ENCODE measurements at regions not wholly inside any gene's neighbourhood (a gene's known extent, or its start where the extent isn't known, plus 50 kb on each side); places are given as distances from the start of the nearest gene placed in this dataset.

DNA sequence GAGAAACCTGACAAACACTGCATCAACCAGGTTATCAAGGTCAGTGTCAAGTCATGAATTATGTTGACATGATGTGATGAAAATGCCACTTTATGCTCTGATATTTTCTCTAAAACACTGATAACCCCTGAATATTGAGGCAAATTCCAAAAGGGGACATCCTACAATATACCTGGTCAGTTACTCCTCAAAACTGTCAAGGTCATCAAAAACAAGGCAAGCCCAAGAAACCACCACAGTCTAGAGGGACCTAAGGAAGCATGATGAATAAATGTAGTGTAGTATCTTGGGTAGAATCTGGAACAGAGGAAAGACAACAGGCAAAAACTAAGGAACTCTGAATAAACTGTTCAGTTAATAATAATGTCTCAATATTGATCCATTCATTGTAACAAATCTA is 275.3 kb upstream of the THRB start:
- no peak for DNase-seq

DNA sequence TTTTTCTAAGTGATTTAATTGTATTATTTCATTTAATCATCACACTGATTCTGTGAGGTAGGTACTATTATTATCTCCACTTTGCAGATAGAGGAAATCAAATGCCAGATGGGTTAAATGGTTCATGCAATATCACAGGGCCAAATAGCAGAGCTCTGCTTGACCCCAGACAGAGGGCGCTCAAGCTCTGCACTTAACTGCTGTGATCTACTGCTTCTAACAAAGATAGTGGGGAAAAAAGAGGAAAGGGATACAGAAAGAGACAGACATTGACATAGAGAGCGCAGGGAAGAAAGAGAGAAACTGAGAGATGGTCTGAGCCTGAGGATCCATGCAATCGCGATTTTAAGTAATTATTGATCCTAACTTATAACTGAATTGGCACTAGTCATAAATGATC is 279.1 kb upstream of the THRB start:
- DNase-seq, result peak; percentile 1 to 14

DNA sequence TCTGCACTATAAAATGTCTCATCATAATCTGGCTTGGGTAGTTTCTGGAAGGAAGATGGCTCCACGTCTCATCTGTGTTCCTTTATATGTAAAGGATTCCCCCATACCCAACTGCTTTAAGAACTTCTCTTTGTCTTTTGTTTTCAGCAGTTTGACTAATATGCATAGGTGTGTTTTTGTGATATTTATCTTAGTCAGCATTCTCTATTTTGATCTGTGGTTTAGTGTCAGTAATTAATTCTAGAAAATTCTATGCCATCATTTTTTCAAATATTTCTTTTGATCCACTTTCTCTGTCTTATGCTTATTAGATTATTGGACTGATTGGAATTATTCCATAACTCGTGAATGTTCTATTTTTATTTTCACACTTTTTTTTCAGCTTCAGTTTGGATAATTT is 286.3 kb upstream of the THRB start:
- DNase-seq, result no peak

DNA sequence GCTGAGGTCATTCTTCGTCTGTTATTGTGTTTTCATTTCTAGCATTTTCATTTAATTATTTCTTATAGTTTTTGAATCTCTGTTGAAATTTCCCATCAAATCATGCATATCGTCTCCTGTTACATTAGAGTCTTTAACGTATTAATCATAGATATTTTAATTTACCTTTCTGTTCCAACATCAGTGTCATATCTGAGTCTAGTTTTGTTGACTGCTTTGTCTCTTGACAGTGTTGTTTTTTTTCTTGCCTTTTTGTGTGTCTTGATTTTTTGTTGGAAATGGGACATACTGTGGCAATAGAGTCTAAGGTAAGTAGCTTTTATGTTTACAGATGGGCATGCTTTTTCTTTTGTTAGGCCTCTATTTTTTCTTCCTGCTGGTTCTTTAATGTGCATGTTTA is 286.8 kb upstream of the THRB start:
- no peak for DNase-seq

DNA sequence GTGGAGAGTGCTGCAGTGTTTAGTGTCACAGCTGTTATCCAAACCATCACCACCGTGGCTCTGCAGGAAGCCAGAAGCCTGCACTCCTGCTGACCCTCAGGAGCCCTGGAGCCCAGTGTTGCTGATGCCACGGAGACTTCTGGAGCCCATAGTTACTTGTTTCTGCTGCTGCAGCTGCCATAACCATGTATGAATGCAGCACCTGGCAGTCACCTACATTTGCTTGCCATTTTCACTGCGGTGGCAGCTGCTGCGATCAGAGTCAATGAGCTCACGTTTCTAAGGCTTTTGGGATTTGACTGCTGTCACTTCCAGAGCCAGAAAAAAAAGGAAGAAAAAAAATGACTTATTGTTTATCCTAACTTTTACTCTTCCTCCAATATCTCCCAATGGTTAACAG is 299.2 kb upstream of the THRB start:
- no peak for DNase-seq

DNA sequence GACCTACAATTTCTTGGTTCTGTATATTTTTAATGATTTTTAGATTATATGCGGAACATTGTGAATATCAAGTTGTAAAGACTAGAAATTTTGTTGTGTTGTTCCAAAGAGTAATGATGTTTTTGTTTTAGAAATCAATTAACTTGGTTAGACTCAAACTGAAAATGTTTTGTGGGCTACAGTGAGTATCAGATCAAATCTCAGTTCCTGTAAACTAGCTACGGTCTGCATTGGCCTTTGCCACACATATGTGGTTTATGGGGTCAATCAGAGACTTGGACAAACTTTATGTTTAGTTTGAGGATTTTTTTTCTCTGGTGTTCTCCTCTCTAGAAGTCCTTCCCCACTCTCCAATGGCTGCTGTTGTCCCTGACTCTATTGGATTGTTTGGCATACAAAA is 308.0 kb upstream of the THRB start:
- no peak for DNase-seq

DNA sequence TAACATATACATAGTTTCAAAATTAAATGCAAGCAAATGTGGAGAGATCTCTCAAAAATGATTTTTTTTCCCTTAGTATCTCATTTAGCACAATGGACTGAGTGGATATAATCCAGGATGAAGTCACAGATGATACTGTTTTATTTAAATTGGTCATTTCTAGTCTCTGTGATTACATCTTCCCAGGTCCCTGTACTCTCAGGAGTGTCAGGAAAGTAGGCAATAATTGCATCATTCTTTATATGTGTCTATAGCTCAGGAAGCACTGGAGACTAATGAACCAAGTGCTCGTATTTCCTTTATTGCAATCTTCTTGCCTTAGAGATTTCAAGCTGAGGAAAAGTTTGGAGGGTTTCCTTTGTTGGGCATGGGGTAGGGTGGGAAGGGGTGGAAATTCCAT is 309.4 kb upstream of the THRB start:
- DNase-seq, result no peak

DNA sequence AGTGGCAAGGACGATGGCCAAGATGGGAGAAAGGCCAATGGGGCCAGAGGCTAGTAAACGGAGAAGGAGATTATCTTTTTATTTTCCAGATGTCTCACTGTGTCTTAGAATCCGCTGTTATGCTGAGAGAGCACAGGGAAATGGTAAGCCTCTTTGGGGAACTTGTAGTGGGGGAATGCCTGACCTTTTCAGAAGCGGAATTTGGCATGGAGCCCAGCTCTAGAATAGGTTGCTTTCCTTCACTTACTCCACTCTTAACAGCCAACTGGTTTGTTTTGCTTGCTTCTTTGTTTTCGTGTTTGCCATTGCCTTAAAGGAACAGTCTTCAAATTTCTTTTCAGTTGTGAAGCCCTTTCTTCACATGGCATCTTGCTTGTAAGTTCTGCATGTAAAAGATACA is 316.2 kb upstream of the THRB start:
- no peak for DNase-seq

DNA sequence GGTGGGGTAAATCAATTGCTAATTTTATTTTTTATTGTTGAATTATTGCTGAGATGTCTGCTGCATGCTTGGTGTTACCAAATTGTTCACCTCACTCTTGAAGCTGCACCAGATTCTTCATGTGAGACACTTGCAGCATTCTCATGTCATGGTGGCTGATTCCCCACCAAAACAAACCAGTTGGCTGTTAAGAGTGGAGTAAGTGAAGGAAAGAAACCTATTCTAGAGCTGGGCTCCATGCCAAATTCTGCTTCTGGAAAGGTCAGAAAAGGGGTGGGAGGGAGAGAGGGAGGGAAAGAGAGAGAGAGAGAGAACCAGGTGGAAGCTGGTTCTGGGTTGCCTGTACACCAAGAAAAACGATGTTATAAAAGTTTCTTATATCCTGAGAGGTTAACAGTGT is 317.5 kb upstream of the THRB start:
- DNase-seq, result no peak

DNA sequence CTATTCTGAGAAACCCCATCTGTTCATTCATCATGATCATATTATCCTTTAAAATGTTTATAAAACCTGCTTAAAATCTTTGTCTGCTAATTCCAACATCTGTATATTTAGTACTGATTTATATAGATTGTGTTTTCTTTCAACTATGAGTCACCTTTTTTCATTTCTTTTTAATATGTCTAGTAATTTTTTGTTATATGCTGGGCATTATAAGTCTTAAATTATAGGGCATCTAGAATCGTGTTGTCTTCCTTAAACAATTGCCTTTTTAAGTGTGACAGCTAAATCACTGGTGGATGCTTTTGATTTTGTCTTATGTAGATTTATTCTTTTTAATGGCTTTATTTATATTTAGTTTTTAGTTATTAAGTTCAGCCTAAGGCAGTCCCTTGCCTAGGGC is 323.4 kb upstream of the THRB start:
- DNase-seq, result no peak

DNA sequence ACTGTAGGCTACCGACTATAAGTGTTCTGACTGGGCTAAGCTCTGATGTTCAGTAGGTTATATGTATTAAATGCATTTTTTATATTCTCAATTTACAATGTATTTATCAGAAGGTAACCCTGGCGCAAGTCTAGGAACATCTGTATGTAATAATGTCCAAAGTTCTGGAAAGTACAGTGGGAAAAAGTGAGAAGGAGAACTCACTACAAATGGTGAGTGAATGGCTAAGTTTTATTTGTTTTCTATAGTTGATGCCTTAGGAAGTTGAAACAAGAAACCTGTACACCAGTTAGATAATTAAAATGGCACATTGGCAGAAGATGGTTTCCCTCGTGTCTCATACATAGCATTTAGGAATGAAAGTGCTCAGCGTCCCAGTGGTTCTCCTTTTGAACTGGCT is 333.4 kb upstream of the THRB start:
- DNase-seq, result no peak

DNA sequence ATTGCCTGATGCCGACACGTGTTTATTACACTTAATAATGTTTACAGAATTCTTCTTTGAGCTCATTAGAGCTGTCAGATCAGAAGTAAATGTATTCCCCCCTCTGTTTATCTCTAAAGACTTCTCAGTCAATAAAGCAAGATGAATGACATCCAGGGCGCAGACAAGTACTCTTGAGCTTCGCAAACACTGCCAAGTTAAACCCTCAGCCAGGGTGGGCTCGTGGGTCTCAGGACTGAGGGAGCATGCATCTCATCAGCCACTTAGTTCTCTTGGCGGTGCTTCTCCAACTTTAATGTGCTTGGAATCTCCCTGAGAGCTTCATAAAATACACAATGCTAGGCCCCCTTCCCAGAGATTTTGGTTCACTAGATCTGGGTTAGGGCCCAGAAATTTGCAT is 333.9 kb upstream of the THRB start:
- DNase-seq, result no peak

DNA sequence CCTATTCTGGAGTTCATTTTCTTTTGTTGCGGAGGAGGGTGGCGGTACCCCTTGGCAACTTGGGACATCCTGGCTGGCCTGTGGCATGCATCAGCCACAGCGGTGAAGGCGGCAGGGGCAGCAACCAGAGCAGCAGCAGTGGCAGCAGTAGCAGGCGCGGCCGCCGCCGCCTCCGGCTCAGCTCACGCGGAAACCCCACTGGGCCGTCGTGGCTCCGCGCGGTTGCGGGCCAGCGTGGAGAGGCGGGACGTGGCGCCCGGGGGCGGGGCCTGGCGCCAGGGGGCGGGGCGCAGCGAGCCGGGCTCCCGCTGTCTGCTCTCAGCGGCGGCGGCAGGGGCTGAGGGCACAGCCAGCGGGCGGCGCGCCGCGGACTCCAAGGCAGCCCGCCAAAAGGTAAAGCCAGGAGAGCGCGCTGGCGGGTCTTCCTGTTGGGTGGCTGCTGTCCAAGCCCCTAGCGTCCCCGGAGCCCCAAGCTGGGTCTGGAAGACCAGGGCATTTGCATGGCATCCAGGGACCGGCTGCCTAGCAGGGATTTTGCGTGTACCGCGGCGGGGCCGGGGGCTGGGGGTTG is 334.4 kb upstream of the THRB start:
- DNase-seq, result no peak

DNA sequence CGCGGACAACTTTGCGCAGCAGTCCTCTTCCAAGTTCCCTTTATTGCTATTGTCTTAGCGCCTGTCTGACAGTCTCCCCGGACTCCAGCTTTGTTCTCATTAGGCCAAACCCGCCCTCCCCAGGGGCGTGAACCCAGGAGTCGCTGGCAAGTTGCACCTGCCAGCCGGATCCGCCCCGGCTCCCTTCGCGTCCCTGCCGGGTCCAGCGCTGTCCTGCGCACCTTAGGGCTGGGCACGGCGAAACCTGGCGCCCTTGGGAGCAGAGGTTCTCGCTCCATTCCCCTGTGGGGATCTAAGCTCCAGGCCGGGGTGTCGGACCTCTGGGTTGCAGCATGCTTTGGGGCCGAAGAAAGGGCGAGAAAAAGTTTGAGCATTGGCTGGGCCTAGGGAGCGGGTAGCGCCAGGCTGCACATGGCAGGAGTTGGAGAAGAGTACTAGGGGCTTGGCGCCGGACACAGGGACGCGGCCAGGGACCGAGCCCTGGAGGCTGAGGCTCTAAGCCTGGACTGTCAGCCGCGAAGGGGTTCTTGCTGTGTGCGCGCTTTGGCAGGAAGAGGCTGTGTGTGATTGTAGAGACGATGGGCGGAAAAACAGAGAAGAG is 335.1 kb upstream of the THRB start:
- DNase-seq, result no peak

DNA sequence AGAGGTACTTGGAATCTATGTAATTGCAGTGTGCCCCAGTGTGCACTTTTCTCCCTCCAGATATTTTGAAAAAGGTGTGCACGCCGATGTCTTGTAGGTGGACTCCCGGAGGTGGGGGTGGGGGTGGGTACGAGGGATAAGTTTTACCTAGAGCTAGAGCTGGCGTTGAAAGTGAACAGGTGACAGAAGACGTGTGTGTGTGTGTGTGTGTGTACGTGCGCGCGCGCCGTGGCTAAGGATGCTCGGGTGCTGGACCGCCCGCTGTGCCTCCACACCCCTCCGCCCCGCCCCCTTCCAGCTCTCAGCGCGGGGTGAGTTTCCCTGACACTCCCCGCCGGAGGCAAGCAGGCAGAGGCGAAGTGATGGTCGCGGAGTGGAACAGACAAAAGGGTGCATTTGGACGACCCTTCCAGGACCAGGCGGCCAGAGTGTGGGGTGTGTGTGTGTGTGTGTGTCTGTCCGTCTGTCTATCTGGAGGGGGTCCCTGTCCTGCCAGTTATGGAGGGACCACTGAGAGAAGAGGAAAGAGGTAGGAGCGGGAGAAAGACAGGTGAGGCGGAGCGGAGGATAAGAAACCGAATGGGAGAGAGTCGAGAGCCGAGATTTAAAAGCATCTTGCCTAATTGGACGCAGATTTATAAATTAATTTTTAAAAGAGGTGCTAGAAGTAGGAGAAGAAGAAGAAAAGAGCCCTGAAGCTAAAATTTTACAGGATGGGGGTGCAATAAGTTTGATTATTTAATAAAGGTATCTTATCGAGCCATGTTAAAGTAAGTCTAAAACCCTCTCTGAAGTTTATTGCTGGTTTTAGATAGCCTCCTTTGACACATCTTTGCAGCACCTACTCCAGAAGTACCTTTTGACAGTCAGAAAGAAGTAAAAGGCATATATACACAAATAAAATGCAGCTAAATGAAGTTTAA is 335.8 kb upstream of the THRB start:
- no peak for DNase-seq

DNA sequence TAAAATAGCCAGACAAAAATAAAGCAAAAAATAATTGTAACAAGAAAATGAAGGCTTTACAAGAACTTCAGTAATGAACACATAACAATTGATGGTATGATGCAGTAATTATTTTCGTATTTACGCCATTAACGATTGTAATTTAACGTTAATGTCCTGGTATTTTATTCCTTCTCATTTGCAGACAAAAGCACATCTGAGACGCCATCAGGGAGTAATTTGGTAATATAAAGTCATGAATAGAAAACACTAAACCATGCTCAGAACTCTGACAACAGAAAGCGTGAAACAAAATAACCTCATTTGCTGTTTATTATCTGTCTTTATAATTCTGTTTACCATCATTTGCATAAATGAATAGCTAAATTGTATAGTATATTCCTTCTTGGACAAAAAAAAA is 336.6 kb upstream of the THRB start:
- DNase-seq, result no peak

DNA sequence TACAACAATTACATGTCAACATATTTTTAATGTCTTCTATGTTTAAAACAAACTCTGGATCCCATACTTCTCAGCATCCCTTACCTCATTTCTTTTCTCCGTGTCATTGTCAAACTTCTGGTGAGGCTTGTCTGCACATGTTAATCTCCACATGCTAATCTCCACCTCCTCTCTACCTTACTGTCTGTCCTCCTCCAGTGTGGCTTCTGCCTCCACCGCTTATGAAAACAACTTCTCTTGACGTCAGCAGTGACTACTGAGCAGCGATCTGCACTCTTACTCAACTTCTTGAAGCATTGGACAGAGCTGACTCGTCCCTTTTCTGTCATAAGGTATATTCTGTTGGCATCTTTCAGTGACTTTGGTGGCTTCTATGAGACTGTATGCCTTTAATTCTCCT is 338.2 kb upstream of the THRB start:
- DNase-seq, result no peak

DNA sequence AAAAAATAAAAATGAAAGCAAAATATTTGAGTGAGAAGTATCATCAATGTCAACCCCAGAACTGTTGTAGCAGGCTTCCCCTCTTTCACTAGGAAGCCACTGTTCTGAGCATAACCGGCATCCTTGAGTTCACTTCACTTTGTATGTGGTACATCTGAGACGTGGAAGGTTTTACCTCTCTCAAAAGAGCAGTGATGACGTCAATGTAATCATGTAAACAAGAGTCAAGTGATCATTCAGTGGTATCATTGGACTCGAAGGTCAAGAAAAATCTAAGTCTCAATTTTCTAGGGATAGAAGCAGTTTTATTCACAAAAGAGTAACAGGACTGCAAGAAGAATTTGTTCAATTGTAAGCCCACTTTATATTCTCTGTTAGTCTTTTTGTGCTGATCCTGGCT is 339.8 kb upstream of the THRB start:
- no peak for DNase-seq

DNA sequence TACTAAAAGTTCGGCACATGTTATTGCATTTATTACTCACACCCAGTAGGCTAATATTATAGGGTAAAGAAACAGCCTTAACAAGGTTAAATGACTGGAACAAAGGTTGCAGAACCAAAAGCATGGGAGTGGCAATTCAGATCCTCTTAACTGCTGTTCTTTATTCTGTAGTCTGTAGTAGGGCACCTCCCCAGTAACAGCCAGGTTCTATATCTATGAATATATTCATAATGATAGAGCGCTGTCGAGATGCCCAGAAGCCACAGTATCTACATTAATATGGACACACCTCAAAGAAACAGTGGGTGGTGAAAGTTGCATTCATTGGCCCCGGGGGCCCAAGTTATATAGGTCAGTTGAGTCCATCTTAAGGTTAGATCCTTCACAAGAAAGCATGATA is 340.9 kb upstream of the THRB start:
- DNase-seq, result no peak

DNA sequence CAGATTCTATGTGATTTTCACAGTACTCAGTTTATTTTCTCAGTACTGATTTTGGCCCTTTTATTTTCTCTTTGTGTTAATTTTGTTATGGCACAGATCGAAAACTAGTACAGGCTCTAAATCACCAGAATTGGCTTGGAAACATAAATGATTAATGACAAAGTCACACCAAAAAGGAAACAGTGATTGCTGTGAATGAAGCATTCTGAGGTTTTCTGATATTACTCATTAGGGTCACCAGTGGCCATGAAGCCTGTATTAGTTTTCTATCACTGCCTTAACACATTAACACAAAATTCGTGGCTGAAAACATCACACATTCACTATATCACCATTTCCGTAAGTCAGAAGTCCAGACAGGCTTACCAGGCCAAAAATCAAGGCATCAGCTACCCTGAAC is 343.0 kb upstream of the THRB start:
- DNase-seq, result no peak

DNA sequence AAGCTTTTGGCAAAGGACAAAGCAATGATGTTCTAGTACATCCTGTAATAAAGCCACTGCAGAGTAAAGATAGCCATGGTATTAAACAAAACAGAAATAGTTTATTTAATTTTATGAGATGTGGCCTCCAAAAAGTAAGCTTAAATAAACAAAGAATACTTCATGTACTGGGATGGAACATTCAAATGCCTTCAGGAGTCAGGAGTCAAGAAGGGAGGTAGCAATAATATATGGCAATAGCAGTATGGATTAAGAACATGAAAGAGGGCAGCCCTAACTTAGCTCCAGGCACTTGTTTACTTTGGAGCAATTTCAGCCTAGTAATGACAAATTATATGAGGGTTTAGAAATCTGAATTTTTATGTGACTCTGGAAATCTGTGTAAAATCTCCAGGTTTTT is 343.9 kb upstream of the THRB start:
- no peak for DNase-seq

DNA sequence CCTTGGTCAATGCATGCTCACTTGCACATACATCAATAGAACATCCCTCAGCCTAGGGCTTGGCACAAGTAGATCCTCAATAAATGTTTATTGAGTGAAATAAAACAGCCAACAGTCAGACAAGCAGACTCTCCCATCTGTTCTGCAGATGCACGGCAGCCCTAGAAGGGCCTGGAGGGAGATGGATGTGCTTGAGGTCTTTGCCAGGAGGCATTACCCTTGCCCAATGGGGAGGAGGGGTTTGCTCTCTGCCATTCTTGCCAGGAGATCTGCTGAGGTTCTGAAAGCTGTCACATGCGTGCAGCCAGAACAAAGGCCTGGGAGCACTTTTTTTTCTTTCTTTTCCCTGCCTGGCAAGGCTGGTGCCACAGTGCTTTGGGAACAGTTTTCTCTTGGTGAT is 349.3 kb upstream of the THRB start:
- DNase-seq, result no peak

DNA sequence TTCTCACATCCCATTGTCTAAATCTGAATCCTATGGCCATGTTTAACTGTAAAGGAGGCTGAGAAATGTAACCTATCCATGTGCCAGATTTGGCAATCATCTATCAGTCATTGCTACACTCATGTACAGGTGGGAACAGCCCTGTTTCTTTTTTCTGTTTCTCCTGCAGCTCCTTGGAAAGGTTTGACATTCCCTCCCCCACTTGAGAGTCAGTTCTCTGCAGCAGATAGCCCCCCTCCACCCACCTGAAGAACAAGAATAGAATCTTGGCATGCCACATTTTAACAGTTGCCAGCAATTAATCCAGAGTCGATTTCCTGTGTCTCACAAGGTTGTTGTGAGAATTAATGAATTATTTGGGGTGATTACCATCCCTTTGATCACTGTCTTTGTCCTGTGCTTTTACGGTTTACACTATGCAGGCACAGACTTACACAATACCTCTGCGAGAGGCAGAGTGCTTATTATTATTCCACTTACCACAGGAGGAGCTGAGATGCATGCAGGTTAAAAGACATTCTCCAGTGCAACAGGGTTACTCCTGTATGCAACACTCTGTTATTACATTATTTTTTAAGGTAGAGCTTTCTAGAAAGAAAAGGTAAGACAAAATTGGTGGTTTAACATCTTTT is 351.0 kb upstream of the THRB start:
- DNase-seq, result no peak

DNA sequence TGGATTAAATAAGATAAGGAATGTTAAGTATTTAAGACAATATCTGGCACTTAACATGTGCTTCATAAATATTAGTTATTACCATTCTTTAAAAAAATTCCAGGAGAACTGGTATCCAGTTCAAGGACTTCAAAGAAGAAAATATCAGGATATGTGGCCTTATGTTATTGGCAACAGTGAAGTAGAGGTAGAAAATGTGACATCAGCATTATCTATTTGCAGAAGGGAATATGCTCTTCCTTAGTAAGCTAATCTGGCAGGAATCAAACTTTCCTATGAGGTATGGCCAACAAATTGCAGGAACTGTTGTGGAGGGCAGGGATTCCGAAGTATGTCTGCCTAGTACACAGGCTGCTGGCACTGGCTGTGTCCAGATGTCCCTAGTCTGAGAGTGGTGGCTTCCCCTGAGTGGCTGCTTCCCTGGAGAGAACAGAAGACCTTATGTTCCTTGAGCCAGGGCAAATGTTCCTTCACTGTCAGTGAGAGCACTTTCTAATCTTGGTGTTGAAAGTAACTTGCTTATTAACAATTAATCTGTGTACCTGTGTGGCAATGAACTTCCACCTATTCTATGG is 351.7 kb upstream of the THRB start:
- no peak for DNase-seq
